ENCODE measurements at regions not wholly inside any gene's neighbourhood (a gene's known extent, or its start where the extent isn't known, plus 50 kb on each side); places are given as distances from the start of the nearest gene placed in this dataset.

- TF ChIP-seq CTCF (IDR thresholded peaks at IDR 0.05), result no peak
- TF ChIP-seq EP300 (IDR thresholded peaks at IDR 0.05), result no peak
- TF ChIP-seq POLR2A (IDR thresholded peaks at IDR 0.05), result no peak
Observed at GRCh38 chr3:188975600-188976314, 196.0 kb upstream of the TPRG1 start.
